Stomach (tissue), 4 donors: ENCODE measurements at regions not wholly inside any gene's neighbourhood (a gene's known extent, or its start where the extent isn't known, plus 50 kb on each side); places are given as distances from the start of the nearest gene placed in this dataset.

ENCODE experiments used
- EP300 ChIP-seq: sonication (generic); formaldehyde crosslinking; IDR thresholded peaks from one replicate; pipeline ENCODE4 v1.6.1; 2017; ENCODE audit warnings: antibody characterized with exemption
- POLR2A ChIP-seq, 4 donors: fragments of 450-650 bp; IDR thresholded peaks; one replicate each; pipeline ENCODE4 v1.6.1; 2016; ENCODE audit warnings: antibody characterized with exemption in 4 of 4, control low read depth in 2 of 4, mild to moderate bottlenecking in 1 of 4, moderate library complexity in 1 of 4
- TF ChIP-seq, protein P1 (sequence below), 7 experiments: fragments of 450-650 bp in 4 of 7; fragments of 200-600 bp in 3 of 7; sonication (generic) in 3 of 7; IDR thresholded peaks; one replicate each; pipeline ENCODE4 v1.5.1; 2016 to 2019; ENCODE audit warnings: antibody characterized with exemption in 7 of 7, control low read depth in 2 of 7, mild to moderate bottlenecking in 1 of 7

DNA sequence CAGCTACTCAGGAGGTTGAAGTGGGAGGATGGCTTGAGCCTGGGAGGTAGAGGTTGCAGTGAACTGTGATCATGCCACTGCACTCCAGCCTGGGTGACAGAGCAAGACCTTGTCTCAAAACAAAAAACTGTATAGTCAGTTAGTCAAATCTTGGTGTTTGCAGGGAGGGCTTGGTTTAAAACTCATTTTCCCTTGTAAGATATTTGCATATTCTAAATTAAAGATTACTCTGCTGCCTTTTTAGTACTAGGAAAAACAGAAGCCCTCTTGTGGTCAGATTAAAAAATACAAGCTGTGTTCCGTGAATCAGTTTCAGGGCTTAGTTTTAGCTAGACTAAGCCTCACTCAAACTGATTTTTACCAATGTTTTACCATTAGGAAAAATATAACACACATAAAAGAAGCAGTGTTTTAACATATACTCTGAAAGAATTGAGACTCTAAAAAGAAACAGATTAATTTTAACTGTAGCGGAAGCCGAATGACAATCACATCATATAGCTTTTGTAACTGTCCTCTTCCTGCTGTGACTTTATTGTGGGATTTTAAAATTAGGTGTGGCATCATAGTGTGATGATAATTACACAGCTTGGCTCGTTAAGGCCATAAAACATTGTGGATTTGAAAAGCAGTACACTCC is 84.9 kb upstream of the BASP1 start:
- TF ChIP-seq POLR2A (IDR thresholded peaks at IDR 0.05) (no peak), EP300 (no peak)
- TF ChIP-seq, protein P1, sequence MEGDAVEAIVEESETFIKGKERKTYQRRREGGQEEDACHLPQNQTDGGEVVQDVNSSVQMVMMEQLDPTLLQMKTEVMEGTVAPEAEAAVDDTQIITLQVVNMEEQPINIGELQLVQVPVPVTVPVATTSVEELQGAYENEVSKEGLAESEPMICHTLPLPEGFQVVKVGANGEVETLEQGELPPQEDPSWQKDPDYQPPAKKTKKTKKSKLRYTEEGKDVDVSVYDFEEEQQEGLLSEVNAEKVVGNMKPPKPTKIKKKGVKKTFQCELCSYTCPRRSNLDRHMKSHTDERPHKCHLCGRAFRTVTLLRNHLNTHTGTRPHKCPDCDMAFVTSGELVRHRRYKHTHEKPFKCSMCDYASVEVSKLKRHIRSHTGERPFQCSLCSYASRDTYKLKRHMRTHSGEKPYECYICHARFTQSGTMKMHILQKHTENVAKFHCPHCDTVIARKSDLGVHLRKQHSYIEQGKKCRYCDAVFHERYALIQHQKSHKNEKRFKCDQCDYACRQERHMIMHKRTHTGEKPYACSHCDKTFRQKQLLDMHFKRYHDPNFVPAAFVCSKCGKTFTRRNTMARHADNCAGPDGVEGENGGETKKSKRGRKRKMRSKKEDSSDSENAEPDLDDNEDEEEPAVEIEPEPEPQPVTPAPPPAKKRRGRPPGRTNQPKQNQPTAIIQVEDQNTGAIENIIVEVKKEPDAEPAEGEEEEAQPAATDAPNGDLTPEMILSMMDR (IDR thresholded peaks at IDR 0.05): peak in 5 of 7 experiments; percentile 27 to 81 (median 60)
